NB4 (cell line): ENCODE measurements at regions not wholly inside any gene's neighbourhood (a gene's known extent, or its start where the extent isn't known, plus 50 kb on each side); places are given as distances from the start of the nearest gene placed in this dataset.
A peak's percentile ranks its signal among the peaks of the same experiment; 100 is the strongest.
"Not testable (repeated sequence)": the region's sequence is repeated elsewhere in the genome, so short reads cannot be mapped to it uniquely, and the experiment has no call there.

ENCODE experiments used
- DNase-seq: peaks from one replicate; pipeline ENCODE4 v3.0.0; 2010; ENCODE audit warnings: low read depth
- H3K4me3 ChIP-seq: one replicate; pipeline ENCODE4 v1.5.1; 2011; ENCODE audit warnings: mild to moderate bottlenecking, low read depth, low read length, moderate library complexity
- CTCF ChIP-seq: IDR thresholded peaks from one replicate; pipeline ENCODE4 v1.5.1; 2012; ENCODE audit warnings: low read depth, low read length
- MYC ChIP-seq: IDR thresholded peaks from 2 replicates; pipeline ENCODE4 v1.6.1; 2011; ENCODE audit warnings: low read depth, low read length
- POLR2A ChIP-seq: IDR thresholded peaks from 2 replicates; pipeline ENCODE4 v1.6.1; 2011; ENCODE audit warnings: mild to moderate bottlenecking; ENCODE audit not compliant: insufficient read length; ENCODE audit errors: extremely low read depth
- TF ChIP-seq, protein P1 (sequence below): IDR thresholded peaks from 2 replicates; pipeline ENCODE4 v1.6.1; 2011; ENCODE audit warnings: low read depth, low read length

- no peak overlapping the region for H3K4me3 ChIP-seq
- TF ChIP-seq MYC: no peak
- TF ChIP-seq, protein P1, sequence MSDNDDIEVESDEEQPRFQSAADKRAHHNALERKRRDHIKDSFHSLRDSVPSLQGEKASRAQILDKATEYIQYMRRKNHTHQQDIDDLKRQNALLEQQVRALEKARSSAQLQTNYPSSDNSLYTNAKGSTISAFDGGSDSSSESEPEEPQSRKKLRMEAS: no peak
- TF ChIP-seq CTCF: no peak
- TF ChIP-seq POLR2A: no peak
- DNase-seq: no peak
Observed at GRCh38 chr10:30160271-30160982, 101.0 kb upstream of the JCAD start.

- not testable (repeated sequence) for DNase-seq
Observed at GRCh38 chr10:30159614-30160013, 100.2 kb upstream of the JCAD start.

DNA sequence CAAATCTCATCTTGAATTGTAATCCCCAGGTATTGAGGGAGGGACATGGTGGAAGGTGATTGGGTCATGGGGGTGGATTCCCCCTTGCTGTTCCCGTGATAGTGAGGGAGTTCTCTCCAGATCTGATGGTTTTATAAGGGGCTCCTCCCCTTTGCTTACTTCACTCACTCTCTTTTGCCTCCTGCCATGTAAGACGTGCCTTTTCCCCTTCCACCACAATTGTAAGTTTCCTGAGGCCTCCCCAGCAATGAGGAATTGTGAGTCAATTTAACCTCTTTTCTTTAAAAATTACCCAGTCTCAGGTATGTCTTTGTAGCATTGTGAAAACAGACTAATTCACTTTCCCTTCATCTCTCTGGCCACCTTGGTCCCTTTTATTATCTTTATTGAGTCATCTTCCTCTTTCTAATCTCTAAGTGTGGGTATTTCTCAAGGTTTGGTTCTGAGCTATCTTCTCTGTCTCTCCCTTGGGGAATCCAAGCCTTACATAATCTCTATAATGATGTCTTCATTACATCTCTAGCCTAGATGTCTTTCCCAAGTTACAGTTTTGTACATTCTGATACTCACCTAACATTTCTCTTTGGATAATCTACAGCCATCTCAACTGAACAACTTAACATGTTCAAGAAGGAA is 99.1 kb upstream of the JCAD start:
- DNase-seq: peak; percentile 79
- TF ChIP-seq, protein P1: no peak
- TF ChIP-seq POLR2A: no peak
- no peak for TF ChIP-seq CTCF
- no peak for TF ChIP-seq MYC
- H3K4me3 ChIP-seq: no peak overlapping the region

More at GRCh38 chr10:30159614-30160013, 100.2 kb upstream of the JCAD start:
- H3K4me3 ChIP-seq: not testable (repeated sequence)

- peak; percentile 9 for DNase-seq
- TF ChIP-seq CTCF: no peak
- TF ChIP-seq, protein P1: no peak
- no peak for TF ChIP-seq POLR2A
- TF ChIP-seq MYC: no peak
- no peak overlapping the region for H3K4me3 ChIP-seq
Observed at GRCh38 chr10:30155401-30155800, 96.0 kb upstream of the JCAD start.

DNA sequence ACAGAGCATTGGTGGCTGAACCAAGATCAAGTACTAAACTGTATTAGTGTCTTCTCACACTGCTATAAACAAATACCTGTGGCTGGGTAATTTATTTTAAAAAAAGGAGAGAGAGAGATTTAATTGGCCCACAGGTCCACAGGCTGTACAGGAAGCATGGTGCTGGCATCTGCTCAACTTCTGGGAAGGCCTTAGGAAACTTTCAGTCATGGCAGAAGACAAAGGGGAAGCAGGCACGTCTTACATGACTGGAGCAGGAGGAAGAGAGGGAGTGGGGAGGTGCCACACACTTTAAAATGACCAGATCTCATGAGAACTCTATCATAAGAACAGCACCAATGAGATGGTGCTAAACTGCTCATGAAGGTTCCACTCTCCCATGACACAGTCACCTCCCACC is 95.2 kb upstream of the JCAD start:
- H3K4me3 ChIP-seq: no peak overlapping the region
- no peak for DNase-seq
- TF ChIP-seq POLR2A (no peak), MYC (no peak), CTCF (no peak)
- TF ChIP-seq, protein P1: no peak

DNA sequence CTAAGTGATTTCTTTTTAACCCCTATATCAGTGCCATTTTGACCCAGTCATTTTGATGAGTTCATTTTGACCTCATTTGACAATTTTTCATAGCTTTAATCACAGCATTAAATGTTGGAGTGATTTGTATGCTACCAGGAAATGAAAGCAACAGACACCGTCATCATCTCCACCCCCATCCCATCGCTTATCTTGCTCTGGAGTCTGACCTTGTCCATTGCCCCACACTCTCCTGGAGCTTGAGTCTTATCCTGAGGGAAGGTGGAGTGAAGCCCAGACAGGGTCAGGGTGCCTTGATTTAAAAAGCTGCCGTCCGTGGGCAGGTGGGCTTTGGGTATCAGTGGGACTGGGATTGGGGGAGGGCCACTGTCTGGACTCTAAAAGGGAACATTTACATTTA is 94.7 kb upstream of the JCAD start:
- no peak for TF ChIP-seq POLR2A
- no peak for TF ChIP-seq MYC
- TF ChIP-seq CTCF: no peak
- TF ChIP-seq, protein P1: no peak
- DNase-seq: no peak
- H3K4me3 ChIP-seq: no peak overlapping the region
